ENCODE measurements at regions not wholly inside any gene's neighbourhood (a gene's known extent, or its start where the extent isn't known, plus 50 kb on each side); places are given as distances from the start of the nearest gene placed in this dataset.

DNA sequence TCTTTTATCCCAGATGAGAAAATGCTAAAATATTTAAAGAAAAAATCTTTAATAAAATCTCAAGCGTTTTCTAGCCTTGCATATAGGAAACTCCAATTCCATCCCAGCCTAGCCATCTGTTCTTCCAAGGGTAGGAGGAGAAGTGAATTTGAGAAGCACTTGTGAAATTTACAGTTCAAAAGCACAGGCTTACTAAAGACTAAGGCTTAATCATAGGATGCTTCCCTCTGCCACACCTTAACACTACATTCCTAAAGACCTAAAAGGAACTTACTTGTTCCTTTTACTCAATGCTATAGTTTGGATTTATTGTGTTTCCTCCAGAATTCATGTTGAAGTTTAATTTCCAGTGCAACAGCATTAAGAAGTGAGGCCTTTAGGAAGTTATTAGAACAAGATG is 764.8 kb upstream of the CADM2 start:
- Mint-ChIP-seq H3K9me3 (peaks cover 31% of the 10 kb centered on the region), H3K4me3 (no peak overlapping the region), H3K27ac (no peak overlapping the region), H3K36me3 (no peaks in the 10 kb centered on the region), H3K4me1 (no peaks in the 10 kb centered on the region)
- DNase-seq (ENCODE audit: low spot score in 2 of 2) (no peak), ATAC-seq (no peak)

DNA sequence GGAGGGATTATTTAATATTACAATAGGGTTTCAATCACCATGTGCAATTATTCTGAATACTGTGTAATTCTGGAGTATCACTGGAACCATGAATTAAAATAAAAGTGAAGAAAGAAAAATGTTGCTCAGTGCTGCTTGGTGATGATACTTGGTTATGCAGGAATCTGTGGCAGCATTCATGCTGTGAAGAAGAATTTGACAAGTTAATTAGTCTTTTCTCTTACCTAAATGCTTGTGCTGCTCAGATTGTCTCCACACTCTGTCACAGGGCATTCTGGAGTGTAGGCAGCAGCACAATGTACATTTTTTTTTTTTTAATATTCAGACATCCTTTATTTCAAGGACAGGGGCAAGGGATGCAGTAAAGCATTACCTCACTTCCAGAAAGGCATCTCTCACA is 749.3 kb upstream of the CADM2 start:
- ATAC-seq: no peak
- peaks cover 22% of the 10 kb centered on the region for H3K9me3 Mint-ChIP-seq
- no peaks in the 10 kb centered on the region for H3K4me1 Mint-ChIP-seq
- H3K4me3 Mint-ChIP-seq: no peak overlapping the region
- H3K36me3 Mint-ChIP-seq: no peaks in the 10 kb centered on the region
- no peak overlapping the region for H3K27ac Mint-ChIP-seq
- DNase-seq (ENCODE audit: low spot score in 2 of 2): no peak

DNA sequence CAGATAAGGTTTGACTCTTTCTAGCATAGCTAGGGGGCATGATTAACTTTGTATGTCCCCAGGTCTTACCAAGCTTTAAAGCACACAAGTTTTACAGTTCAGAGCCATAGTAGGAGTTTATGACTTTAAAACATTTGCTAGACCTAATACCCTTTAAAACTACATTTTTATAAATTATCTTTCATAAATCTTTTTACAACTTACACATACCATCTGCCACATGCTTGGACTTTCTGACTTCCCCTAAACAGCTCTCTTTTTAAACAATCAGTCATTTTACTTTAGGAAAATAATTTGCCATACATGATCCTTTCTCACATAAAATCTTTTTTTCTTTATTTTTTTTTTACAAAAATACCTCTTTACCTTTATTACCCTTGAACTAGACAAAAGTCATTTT is 735.3 kb upstream of the CADM2 start:
- H3K4me1 Mint-ChIP-seq: no peaks in the 10 kb centered on the region
- H3K4me3 Mint-ChIP-seq: no peak overlapping the region
- H3K36me3 Mint-ChIP-seq: no peaks in the 10 kb centered on the region
- peaks cover 12% of the 10 kb centered on the region for H3K9me3 Mint-ChIP-seq
- no peak overlapping the region for H3K27ac Mint-ChIP-seq
- DNase-seq (ENCODE audit: low spot score in 2 of 2) (no peak), ATAC-seq (no peak)

DNA sequence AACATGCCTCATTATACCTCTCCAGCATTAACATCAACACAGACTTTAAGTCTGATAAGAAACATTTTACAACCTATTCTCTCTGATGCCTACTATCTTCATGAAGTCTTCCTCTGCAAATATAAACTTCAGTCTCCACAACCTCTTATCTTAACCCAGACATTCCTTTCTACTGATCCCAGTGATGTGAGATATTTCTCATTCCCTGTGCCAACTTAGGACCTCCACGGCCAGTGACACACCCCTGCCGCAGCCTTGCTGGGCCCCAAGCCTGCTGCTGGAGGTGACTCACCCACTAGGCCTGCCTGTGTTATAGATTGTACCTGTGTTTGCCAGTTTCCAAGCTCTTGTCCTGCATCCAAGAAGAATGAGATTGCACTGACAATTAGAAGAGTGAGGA is 734.5 kb upstream of the CADM2 start:
- no peak overlapping the region for H3K4me3 Mint-ChIP-seq
- no peak for ATAC-seq
- no peaks in the 10 kb centered on the region for H3K4me1 Mint-ChIP-seq
- H3K9me3 Mint-ChIP-seq: peaks cover 12% of the 10 kb centered on the region
- no peak for DNase-seq (ENCODE audit: low spot score in 2 of 2)
- no peaks in the 10 kb centered on the region for H3K36me3 Mint-ChIP-seq
- H3K27ac Mint-ChIP-seq: no peak overlapping the region

DNA sequence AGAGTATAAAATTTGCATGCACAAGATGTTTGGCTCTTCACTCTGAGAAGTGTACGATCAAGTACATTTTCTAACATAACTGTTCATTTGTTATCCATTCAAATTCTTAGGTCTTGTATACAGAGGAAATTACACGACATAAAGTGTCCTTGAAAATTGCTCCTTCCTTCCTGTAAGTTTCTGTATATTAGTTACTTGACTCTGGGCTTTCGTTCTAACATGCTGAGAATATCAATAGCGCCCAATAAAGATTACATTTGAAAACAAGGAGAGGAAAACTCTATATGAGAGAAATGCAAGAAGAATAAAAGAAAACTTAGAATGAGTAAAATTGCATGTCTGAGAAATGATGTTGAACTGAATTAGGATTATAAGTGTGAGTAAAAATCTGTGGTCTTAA is 722.5 kb upstream of the CADM2 start:
- Mint-ChIP-seq H3K4me1 (no peaks in the 10 kb centered on the region), H3K27ac (no peak overlapping the region), H3K36me3 (no peaks in the 10 kb centered on the region), H3K4me3 (no peak overlapping the region), H3K9me3 (peaks cover 40% of the 10 kb centered on the region)
- ATAC-seq: no peak
- DNase-seq (ENCODE audit: low spot score in 2 of 2): no peak

DNA sequence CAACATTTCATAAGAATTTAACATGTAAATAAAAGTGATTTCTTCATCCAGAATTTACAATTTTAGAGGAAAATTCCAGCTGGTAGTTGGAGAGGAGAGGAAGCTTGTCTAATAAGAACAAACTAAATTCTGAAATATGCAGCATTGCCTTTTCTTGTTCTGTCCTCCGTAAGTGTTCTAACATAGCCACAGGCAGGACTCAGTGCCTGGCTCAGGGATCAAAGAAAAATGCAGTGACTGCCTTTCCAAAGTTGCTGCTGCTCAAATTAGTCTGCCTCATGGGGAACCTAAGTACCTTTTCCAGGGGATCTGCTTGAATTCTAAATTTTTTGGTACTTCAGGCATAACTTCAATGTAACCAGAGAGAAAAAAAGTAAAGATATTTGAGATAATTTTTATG is 713.0 kb upstream of the CADM2 start:
- Mint-ChIP-seq H3K4me1 (no peaks in the 10 kb centered on the region), H3K36me3 (no peaks in the 10 kb centered on the region), H3K9me3 (peaks cover 14% of the 10 kb centered on the region), H3K4me3 (no peak overlapping the region), H3K27ac (no peak overlapping the region)
- ATAC-seq (no peak), DNase-seq (ENCODE audit: low spot score in 2 of 2) (no peak)

DNA sequence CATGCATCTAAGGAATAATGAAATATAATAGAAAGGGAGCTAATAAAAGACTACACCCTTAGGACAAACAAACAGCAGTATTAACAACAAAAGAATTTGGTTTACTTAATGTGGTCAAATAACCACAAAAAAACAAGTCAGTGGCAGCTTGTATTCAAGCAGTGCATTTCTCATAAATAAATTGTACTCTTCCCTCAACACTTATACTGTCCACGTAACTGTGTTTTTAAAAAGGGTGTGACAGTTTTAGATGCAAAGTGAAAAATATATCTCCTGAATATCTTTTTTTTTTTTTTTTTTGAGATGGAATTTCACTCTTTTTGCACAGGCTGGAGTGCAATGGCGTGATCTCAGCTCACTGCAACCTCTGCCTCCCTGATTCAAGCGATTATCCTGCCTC is 698.2 kb upstream of the CADM2 start:
- Mint-ChIP-seq H3K36me3 (no peaks in the 10 kb centered on the region), H3K9me3 (peaks cover 21% of the 10 kb centered on the region), H3K4me1 (no peaks in the 10 kb centered on the region), H3K4me3 (no peak overlapping the region), H3K27ac (no peak overlapping the region)
- no peak for DNase-seq (ENCODE audit: low spot score in 2 of 2)
- no peak for ATAC-seq

DNA sequence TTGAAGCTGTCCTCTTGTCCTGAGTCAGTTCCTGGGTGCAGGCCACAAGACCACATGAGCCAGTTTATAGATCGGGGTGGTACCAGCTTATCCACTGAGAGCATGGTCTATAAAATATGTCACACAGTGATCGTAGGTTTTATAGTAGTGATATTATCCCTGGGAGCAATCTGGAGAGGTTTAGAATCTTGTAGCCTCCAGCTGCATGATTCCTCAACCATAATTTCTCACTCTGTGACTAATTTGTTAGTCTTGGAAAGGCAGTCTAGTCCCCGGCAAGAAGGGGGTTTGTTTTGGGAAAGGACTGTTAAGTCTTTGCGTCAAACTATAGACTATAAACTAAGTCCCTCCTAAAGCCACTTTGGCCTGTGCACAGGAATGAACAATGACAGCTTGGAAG is 693.0 kb upstream of the CADM2 start:
- Mint-ChIP-seq H3K27ac (no peak overlapping the region), H3K9me3 (peaks cover 27% of the 10 kb centered on the region), H3K4me1 (no peaks in the 10 kb centered on the region), H3K4me3 (no peak overlapping the region), H3K36me3 (no peaks in the 10 kb centered on the region)
- ATAC-seq (no peak), DNase-seq (ENCODE audit: low spot score in 2 of 2) (no peak)

DNA sequence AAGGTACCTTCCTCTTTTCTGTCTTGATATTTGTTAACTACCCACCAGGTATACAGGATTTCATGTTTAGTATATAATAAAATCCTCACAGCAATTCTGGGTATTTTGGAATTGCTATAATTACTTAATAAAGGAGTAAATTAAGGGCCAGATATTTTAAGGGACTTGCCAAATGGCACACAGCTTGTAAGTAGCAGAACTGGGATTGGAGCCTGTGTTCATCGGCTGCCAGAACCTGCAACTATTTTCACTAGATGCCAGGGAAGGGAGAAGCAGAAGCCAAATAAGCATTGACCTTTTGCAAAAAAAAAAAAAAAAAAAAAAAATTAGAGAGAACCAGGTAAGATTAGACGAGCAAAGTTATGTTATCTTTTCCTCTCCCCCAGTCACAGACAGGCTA is 683.3 kb upstream of the CADM2 start:
- Mint-ChIP-seq H3K9me3 (peaks cover 8% of the 10 kb centered on the region), H3K27ac (no peak overlapping the region), H3K36me3 (no peaks in the 10 kb centered on the region), H3K4me3 (no peak overlapping the region), H3K4me1 (no peaks in the 10 kb centered on the region)
- DNase-seq (ENCODE audit: low spot score in 2 of 2): no peak
- ATAC-seq: no peak

DNA sequence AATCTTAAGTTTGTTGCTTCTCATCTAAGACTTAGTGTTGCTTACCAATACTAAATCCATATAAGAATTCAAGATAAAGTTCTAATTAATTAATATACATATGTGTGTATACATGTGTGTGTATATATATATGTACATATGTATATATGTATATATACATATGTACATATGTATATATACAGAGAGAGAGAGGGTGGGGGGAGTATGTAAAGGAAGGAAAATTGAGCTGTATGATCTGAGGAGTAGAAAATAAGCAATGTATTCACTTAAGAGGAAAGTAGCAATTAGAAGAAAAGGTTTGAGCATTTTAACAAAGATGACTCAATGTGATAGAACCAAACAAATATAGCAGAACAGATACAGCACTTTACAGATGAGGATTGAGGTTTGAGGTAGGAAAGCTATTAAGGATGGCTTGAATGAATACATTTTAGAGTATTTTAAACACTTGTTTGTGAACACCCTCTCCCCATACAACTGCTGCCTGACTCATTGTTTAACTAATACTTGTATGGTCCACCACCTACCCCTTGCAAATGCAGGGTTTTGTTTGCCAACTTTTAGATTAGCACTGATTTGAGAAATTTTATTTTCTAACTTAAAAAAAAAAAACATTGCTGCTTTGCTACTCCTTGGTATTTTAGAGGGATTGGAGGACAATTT is 681.1 kb upstream of the CADM2 start:
- H3K36me3 Mint-ChIP-seq: no peaks in the 10 kb centered on the region
- no peak for ATAC-seq
- DNase-seq (ENCODE audit: low spot score in 2 of 2): no peak
- peaks cover 6% of the 10 kb centered on the region for H3K9me3 Mint-ChIP-seq
- H3K4me3 Mint-ChIP-seq: no peak overlapping the region
- no peaks in the 10 kb centered on the region for H3K4me1 Mint-ChIP-seq
- H3K27ac Mint-ChIP-seq: no peak overlapping the region

DNA sequence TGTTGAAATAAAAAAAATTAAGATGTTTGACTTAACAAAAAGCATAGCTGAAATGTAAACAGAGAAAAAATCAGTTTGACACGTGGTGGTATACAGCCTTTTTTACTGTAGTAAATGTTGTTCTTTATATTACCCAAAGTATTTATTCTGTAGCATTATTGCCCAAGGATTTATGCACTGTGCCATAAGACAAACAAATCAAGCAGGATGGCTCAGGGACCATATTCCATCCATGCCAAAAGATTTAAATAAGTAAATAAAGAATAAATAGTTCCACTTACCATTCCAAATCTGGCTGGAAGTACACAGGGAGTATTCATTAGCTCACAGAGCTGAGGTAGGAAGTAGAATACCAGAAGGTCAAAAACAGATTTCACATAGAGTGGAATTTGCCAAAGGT is 666.7 kb upstream of the CADM2 start:
- Mint-ChIP-seq H3K4me1 (no peaks in the 10 kb centered on the region), H3K36me3 (no peaks in the 10 kb centered on the region), H3K4me3 (no peak overlapping the region), H3K27ac (no peak overlapping the region), H3K9me3 (peaks cover 29% of the 10 kb centered on the region)
- ATAC-seq (no peak), DNase-seq (ENCODE audit: low spot score in 2 of 2) (no peak)

DNA sequence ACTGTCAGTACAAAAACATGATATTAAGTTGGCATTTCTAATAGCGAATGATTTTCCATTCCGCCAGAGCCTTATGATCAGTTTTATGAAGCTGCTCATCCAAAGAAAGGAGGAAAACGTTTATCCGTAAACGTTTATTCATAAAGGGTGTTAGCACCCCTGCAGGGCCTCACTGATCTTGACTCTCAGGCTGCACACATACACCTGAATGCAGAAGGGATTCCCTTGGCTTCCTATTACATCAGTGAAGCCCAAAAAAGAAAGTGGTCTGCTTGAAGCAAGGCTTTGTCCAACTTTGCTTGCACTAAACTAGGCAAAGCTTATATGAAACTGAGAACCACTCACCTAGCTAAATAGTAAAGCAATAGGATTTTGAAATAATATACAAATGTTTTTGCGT is 659.5 kb upstream of the CADM2 start:
- ATAC-seq (no peak), DNase-seq (ENCODE audit: low spot score in 2 of 2) (no peak)
- Mint-ChIP-seq H3K27ac (no peak overlapping the region), H3K36me3 (no peaks in the 10 kb centered on the region), H3K4me3 (no peak overlapping the region), H3K9me3 (peaks cover 17% of the 10 kb centered on the region), H3K4me1 (no peaks in the 10 kb centered on the region)

DNA sequence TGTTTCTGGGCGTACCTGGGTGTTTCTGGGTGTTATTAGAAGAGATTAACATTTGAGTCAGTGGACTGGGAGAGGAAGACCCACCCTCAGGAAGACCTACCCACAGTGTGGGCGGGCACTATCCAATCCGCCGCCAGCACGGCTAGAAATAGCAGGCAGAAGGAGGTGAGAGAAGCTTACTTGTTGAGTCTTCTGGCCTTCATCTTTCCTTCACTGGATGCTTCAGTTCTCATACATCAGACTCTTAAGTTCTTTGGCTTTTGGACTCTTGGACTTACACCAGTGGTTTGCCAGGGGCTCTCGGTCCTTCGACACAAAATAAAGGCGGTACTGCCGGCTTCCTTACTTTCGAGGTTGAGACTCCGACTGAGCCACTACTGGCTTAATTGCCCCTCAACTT is 654.6 kb upstream of the CADM2 start:
- H3K4me3 Mint-ChIP-seq: no peak overlapping the region
- H3K9me3 Mint-ChIP-seq: peaks cover 14% of the 10 kb centered on the region
- H3K27ac Mint-ChIP-seq: no peak overlapping the region
- H3K36me3 Mint-ChIP-seq: no peaks in the 10 kb centered on the region
- no peak for ATAC-seq
- no peaks in the 10 kb centered on the region for H3K4me1 Mint-ChIP-seq
- no peak for DNase-seq (ENCODE audit: low spot score in 2 of 2)

DNA sequence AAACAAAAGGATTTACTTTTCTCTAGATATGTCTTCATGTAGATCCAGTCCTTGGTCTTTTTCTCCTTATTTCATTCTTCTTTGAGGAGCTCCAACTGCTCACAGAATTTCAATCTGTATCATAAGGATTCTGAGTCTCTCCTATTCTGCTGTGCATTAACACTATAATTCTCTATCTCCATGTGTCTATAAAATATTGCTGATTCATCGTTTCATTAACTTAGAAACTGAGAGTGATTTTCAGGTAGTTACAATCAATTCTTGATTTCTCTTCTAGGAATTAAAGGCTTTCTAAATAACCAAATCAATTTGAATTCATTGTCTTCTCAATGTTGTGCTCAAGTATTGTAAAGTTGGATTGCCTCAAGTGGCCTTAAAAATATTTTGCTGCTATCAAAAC is 651.5 kb upstream of the CADM2 start:
- Mint-ChIP-seq H3K9me3 (peaks cover 14% of the 10 kb centered on the region), H3K27ac (no peak overlapping the region), H3K36me3 (no peaks in the 10 kb centered on the region)

DNA sequence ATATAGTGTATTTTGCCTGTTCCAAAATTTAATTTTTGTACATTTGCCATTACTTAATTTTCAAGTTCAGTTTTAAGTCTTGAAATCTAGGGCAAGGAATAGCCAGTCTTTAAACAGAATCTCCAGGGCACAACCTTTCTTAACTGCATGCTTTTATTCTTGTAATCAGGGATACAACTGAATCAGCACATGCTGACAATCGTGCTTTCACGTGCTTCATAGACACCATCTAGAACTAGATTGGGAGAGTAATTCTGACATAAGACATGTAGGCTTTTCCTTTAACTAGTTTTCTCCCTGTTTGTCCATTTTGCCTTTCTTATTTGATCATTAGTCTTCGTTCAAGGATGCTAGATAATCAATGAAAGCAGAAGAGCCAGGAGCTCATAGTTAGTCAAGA is 650.4 kb upstream of the CADM2 start:
- ATAC-seq (no peak), DNase-seq (ENCODE audit: low spot score in 2 of 2) (no peak)
- Mint-ChIP-seq H3K36me3 (no peaks in the 10 kb centered on the region), H3K4me1 (no peaks in the 10 kb centered on the region), H3K4me3 (no peak overlapping the region), H3K27ac (no peak overlapping the region), H3K9me3 (peaks cover 11% of the 10 kb centered on the region)

More for the DNA sequence above, 651.5 kb upstream of the CADM2 start:
- H3K4me1 Mint-ChIP-seq: no peaks in the 10 kb centered on the region
- no peak for ATAC-seq
- no peak overlapping the region for H3K4me3 Mint-ChIP-seq
- no peak for DNase-seq (ENCODE audit: low spot score in 2 of 2)

DNA sequence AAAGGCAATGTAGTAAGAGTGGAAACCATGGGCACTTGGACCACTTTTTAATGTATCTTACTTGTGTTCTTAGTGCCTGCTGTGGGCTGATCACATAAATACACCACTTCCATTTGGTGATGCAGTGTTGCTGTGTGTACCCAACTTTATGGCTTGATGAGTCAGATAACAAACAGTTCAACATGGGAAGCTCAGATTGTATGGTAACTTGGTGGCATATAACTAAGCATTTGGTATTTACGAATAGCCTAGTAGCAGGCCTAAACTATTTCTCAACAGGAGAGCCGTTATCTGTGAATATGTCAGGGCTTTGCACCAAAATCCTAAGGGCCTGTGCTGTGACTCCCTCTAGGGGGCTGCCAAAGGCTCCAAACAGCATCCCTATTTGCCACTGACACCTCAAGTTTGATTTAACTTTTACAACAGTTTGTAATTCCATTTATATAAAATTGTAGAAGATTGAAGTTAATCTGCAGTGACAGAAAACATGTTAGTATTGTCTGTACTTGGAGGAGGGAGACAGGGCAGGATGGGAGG is 640.4 kb upstream of the CADM2 start:
- Mint-ChIP-seq H3K4me1 (no peaks in the 10 kb centered on the region), H3K36me3 (no peaks in the 10 kb centered on the region), H3K9me3 (peaks cover 13% of the 10 kb centered on the region), H3K27ac (no peak overlapping the region), H3K4me3 (no peak overlapping the region)
- no peak for DNase-seq (ENCODE audit: low spot score in 2 of 2)
- no peak for ATAC-seq

Data from stimulated activated effector memory CD8-positive, alpha-beta T cell treated with anti-CD3 and anti-CD28 coated beads, Interleukin-12 subunit alpha, Interleukin-12 subunit beta, amount 100 ng/mL, for 72 hours (primary cell).